GM23338 (cell line): ENCODE measurements at regions not wholly inside any gene's neighbourhood (a gene's known extent, or its start where the extent isn't known, plus 50 kb on each side); places are given as distances from the start of the nearest gene placed in this dataset.

Source experiments
- ATAC-seq: fragments of 200-7000 bp; cut with Tn5 transposase; 3 replicates; pipeline ENCODE4 v1.9.1; 2020
- DNase-seq: peaks from one replicate; pipeline ENCODE4 v3.0.0-alpha.2; 2015; ENCODE audit warnings: low spot score
- H2AFZ ChIP-seq: fragments of 200-600 bp; sonication (generic); 2 replicates; pipeline ENCODE4 v1.8.0; 2016; ENCODE audit warnings: antibody characterized with exemption, mild to moderate bottlenecking, moderate library complexity
- H3F3A ChIP-seq: fragments of 200-600 bp; sonication (generic); replicated peaks from 2 replicates; pipeline ENCODE4 v1.8.0; 2017; ENCODE audit warnings: antibody characterized with exemption, mixed run types, low read depth
- H3K27ac ChIP-seq: fragments of 200-600 bp; sonication (generic); 2 replicates; pipeline ENCODE4 v1.6.1; 2016; ENCODE audit warnings: low read depth
- H3K27me3 ChIP-seq: fragments of 200-600 bp; sonication (generic); 2 replicates; pipeline ENCODE4 v1.8.0; 2016; ENCODE audit warnings: mild to moderate bottlenecking, mixed run types, moderate library complexity; ENCODE audit not compliant: insufficient read depth
- H3K36me3 ChIP-seq: fragments of 200-600 bp; sonication (generic); 2 replicates; pipeline ENCODE4 v1.8.0; 2016; ENCODE audit warnings: mild to moderate bottlenecking; ENCODE audit not compliant: insufficient read depth
- H3K4me1 ChIP-seq: fragments of 200-600 bp; sonication (generic); 2 replicates; pipeline ENCODE4 v1.8.0; 2016; ENCODE audit warnings: mild to moderate bottlenecking, moderate library complexity; ENCODE audit not compliant: insufficient read depth
- H3K4me2 ChIP-seq: fragments of 200-600 bp; sonication (generic); 2 replicates; pipeline ENCODE4 v1.7.1; 2017; ENCODE audit warnings: mixed run types
- H3K4me3 ChIP-seq: fragments of 200-600 bp; sonication (generic); 2 replicates; pipeline ENCODE4 v1.6.1; 2016; ENCODE audit warnings: mixed run types
- H3K79me2 ChIP-seq: fragments of 200-600 bp; sonication (generic); replicated peaks from 2 replicates; pipeline ENCODE4 v1.8.0; 2017; ENCODE audit warnings: mild to moderate bottlenecking; ENCODE audit not compliant: insufficient read depth
- H3K9me2 ChIP-seq: fragments of 200-600 bp; sonication (generic); 2 replicates; pipeline ENCODE4 v1.8.0; 2017; ENCODE audit not compliant: insufficient read depth
- H4K20me1 ChIP-seq: fragments of 200-600 bp; sonication (generic); replicated peaks from 2 replicates; pipeline ENCODE4 v1.8.0; 2017; ENCODE audit warnings: mild to moderate bottlenecking; ENCODE audit not compliant: insufficient read depth
- H3K27ac Mint-ChIP-seq: 2 replicates; pipeline ENCODE4 v1.8.0; 2020; ENCODE audit warnings: inconsistent platforms, mild to moderate bottlenecking, moderate library complexity, mixed read lengths
- H3K27me3 Mint-ChIP-seq: 3 replicates; pipeline ENCODE4 v1.8.0; 2022; ENCODE audit warnings: low read depth, mild to moderate bottlenecking, moderate library complexity, mixed read lengths, inconsistent platforms; ENCODE audit not compliant: insufficient read depth, poor library complexity
- H3K36me3 Mint-ChIP-seq: 3 replicates; pipeline ENCODE4 v1.8.0; 2021; ENCODE audit warnings: low read depth, mild to moderate bottlenecking, inconsistent platforms, moderate library complexity, mixed read lengths
- H3K4me1 Mint-ChIP-seq: 3 replicates; pipeline ENCODE4 v1.8.0; 2020; ENCODE audit warnings: mild to moderate bottlenecking, inconsistent platforms, mixed read lengths
- H3K4me3 Mint-ChIP-seq: 3 replicates; pipeline ENCODE4 v1.8.0; 2021; ENCODE audit warnings: moderate library complexity, mild to moderate bottlenecking, inconsistent platforms, mixed read lengths
- H3K9me3 Mint-ChIP-seq: 3 replicates; pipeline ENCODE4 v1.8.0; 2020; ENCODE audit warnings: moderate library complexity, mild to moderate bottlenecking, inconsistent platforms, mixed read lengths
- CTCF ChIP-seq, 2 experiments: fragments of 200-600 bp in 1 of 2; sonication (generic) in 1 of 2; conservative IDR thresholded peaks; 2 replicates each; pipeline versions ENCODE4 v1.5.1 to v1.6.1; 2016 to 2017; ENCODE audit warnings: antibody characterized with exemption in 2 of 2, low read depth in 2 of 2, mild to moderate bottlenecking in 2 of 2, moderate library complexity in 1 of 2
- ETS1 ChIP-seq: IDR thresholded peaks from 2 replicates; pipeline ENCODE4 v1.6.1; 2016; ENCODE audit warnings: antibody characterized with exemption
- EZH2phosphoT487 ChIP-seq: fragments of 200-600 bp; sonication (generic); IDR thresholded peaks from one replicate; pipeline ENCODE4 v1.8.1; 2018; ENCODE audit warnings: antibody characterized with exemption; ENCODE audit not compliant: unreplicated experiment
- JUNB ChIP-seq: IDR thresholded peaks from one replicate; pipeline ENCODE4 v1.6.1; 2016; ENCODE audit warnings: antibody characterized with exemption; ENCODE audit not compliant: unreplicated experiment
- NANOG ChIP-seq: IDR thresholded peaks from 2 replicates; pipeline ENCODE4 v1.6.1; 2016; ENCODE audit warnings: antibody characterized with exemption, borderline replicate concordance
- STAT1 ChIP-seq: IDR thresholded peaks from one replicate; pipeline ENCODE4 v1.6.1; 2016; ENCODE audit warnings: antibody characterized with exemption; ENCODE audit not compliant: unreplicated experiment
- TF ChIP-seq, protein P1 (sequence below): fragments of 250-450 bp; sonication (Bioruptor Pico); IDR thresholded peaks from 2 replicates; pipeline ENCODE4 v1.5.0; 2020; ENCODE audit warnings: mild to moderate bottlenecking, moderate library complexity

DNA sequence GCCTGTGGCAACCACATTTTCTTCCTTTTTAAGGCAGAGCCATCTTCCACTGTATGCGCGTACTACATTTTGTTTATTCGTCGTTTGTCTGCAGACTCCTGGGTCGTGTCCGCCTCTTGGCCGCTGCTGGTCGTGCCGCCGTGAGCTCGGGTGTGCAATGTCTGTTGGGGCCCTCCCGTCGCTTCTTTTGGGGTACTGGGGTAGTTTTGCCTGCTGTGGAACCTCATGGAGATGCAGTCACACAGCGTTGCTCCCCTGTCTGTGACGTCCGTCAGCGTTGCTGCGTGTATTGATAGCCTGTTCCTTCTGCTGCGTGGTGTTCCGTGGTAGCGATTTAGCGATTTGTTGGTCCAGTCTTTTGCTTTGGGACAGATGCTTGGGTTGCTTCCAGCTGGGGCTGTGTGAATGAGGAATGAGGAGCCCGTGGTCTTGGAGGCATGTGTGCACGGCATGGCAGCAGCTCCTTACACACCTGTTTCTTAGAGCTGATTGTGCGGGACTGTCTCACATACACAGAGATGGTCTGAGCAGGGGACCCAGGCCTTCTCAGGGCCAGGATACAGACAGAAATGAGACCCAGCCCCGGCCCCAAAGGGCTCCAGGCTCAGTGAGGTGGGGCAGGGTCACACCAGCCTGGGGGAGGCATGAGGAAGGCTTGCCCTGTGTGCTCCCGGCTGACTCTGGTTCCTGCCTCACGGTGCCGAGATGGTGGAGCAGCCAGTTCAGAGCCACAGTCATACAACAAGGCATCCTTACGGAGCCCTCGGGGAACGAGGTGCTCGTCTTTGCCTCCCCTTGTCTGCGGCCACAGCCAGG lies 78.4 kb upstream of the GSE1 start (continued):
- TF ChIP-seq, protein P1, sequence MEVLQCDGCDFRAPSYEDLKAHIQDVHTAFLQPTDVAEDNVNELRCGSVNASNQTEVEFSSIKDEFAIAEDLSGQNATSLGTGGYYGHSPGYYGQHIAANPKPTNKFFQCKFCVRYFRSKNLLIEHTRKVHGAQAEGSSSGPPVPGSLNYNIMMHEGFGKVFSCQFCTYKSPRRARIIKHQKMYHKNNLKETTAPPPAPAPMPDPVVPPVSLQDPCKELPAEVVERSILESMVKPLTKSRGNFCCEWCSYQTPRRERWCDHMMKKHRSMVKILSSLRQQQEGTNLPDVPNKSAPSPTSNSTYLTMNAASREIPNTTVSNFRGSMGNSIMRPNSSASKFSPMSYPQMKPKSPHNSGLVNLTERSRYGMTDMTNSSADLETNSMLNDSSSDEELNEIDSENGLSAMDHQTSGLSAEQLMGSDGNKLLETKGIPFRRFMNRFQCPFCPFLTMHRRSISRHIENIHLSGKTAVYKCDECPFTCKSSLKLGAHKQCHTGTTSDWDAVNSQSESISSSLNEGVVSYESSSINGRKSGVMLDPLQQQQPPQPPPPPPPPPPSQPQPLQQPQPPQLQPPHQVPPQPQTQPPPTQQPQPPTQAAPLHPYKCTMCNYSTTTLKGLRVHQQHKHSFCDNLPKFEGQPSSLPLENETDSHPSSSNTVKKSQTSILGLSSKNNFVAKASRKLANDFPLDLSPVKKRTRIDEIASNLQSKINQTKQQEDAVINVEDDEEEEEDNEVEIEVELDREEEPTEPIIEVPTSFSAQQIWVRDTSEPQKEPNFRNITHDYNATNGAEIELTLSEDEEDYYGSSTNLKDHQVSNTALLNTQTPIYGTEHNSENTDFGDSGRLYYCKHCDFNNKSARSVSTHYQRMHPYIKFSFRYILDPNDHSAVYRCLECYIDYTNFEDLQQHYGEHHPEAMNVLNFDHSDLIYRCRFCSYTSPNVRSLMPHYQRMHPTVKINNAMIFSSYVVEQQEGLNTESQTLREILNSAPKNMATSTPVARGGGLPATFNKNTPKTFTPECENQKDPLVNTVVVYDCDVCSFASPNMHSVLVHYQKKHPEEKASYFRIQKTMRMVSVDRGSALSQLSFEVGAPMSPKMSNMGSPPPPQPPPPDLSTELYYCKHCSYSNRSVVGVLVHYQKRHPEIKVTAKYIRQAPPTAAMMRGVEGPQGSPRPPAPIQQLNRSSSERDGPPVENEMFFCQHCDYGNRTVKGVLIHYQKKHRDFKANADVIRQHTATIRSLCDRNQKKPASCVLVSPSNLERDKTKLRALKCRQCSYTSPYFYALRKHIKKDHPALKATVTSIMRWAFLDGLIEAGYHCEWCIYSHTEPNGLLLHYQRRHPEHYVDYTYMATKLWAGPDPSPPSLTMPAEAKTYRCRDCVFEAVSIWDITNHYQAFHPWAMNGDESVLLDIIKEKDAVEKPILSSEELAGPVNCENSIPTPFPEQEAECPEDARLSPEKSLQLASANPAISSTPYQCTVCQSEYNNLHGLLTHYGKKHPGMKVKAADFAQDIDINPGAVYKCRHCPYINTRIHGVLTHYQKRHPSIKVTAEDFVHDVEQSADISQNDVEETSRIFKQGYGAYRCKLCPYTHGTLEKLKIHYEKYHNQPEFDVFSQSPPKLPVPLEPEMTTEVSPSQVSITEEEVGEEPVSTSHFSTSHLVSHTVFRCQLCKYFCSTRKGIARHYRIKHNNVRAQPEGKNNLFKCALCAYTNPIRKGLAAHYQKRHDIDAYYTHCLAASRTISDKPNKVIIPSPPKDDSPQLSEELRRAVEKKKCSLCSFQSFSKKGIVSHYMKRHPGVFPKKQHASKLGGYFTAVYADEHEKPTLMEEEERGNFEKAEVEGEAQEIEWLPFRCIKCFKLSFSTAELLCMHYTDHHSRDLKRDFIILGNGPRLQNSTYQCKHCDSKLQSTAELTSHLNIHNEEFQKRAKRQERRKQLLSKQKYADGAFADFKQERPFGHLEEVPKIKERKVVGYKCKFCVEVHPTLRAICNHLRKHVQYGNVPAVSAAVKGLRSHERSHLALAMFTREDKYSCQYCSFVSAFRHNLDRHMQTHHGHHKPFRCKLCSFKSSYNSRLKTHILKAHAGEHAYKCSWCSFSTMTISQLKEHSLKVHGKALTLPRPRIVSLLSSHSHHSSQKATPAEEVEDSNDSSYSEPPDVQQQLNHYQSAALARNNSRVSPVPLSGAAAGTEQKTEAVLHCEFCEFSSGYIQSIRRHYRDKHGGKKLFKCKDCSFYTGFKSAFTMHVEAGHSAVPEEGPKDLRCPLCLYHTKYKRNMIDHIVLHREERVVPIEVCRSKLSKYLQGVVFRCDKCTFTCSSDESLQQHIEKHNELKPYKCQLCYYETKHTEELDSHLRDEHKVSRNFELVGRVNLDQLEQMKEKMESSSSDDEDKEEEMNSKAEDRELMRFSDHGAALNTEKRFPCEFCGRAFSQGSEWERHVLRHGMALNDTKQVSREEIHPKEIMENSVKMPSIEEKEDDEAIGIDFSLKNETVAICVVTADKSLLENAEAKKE (CRISPR knock-in tag), result no peak
- TF ChIP-seq CTCF (conservative IDR thresholded peaks at IDR 0.05; ENCODE audit: low read depth in 2 of 2) (no peak), STAT1 (no peak), EZH2phosphoT487 (no peak), JUNB (no peak)

- Histone ChIP-seq H3K27ac (no peak overlapping the region), H3K4me2 (no peak overlapping the region), H4K20me1 (no peaks in the 10 kb centered on the region), H3K36me3 (no peaks in the 10 kb centered on the region), H3K4me1 (0 out of 2 replicates have a peak, but pooled peaks cover 5% of the 10 kb centered on the region), H3F3A (no peaks in the 10 kb centered on the region), H3K4me3 (no peak overlapping the region), H3K79me2 (no peaks in the 10 kb centered on the region), H3K27me3 (no peaks in the 10 kb centered on the region), H2AFZ (no peak overlapping the region), H3K9me2 (no peaks in the 10 kb centered on the region)
- peaks cover 23% of the 10 kb centered on the region for H3K4me1 Mint-ChIP-seq
- peaks cover 8% of the 10 kb centered on the region for H3K36me3 Mint-ChIP-seq
- DNase-seq, result no peak
- peaks cover 5% of the 10 kb centered on the region for H3K27me3 Mint-ChIP-seq
- H3K4me3 Mint-ChIP-seq, result no peak overlapping the region
- no peak overlapping the region for H3K27ac Mint-ChIP-seq
- peaks cover 14% of the 10 kb centered on the region for H3K9me3 Mint-ChIP-seq
- no peak for ATAC-seq
- TF ChIP-seq STAT1 (no peak), NANOG (no peak), ETS1 (no peak)
Measured at GRCh38 chr16:85535352-85536072, 77.6 kb upstream of the GSE1 start.
